ENCODE measurements at regions not wholly inside any gene's neighbourhood (a gene's known extent, or its start where the extent isn't known, plus 50 kb on each side); places are given as distances from the start of the nearest gene placed in this dataset.
"Not testable (repeated sequence)": the region's sequence is repeated elsewhere in the genome, so short reads cannot be mapped to it uniquely, and the experiment has no call there.

GRCh38 chr5:130762031-130762430 is 403.0 kb downstream of the HINT1 start:
- no peak overlapping the region for H3K27ac ChIP-seq
- intact Hi-C loops (cut with DNase I), result no loop called here
- no peak for DNase-seq
- no peaks in the 10 kb centered on the region for H3K4me1 ChIP-seq (replicated peaks in 1 of 2)
- no peaks in the 10 kb centered on the region for H3K27me3 ChIP-seq
- no peaks in the 10 kb centered on the region for H3K36me3 ChIP-seq (replicated peaks in 1 of 2)
- TF ChIP-seq POLR2A (IDR thresholded peaks at IDR 0.05), result no peak
- TF ChIP-seq, protein P1, sequence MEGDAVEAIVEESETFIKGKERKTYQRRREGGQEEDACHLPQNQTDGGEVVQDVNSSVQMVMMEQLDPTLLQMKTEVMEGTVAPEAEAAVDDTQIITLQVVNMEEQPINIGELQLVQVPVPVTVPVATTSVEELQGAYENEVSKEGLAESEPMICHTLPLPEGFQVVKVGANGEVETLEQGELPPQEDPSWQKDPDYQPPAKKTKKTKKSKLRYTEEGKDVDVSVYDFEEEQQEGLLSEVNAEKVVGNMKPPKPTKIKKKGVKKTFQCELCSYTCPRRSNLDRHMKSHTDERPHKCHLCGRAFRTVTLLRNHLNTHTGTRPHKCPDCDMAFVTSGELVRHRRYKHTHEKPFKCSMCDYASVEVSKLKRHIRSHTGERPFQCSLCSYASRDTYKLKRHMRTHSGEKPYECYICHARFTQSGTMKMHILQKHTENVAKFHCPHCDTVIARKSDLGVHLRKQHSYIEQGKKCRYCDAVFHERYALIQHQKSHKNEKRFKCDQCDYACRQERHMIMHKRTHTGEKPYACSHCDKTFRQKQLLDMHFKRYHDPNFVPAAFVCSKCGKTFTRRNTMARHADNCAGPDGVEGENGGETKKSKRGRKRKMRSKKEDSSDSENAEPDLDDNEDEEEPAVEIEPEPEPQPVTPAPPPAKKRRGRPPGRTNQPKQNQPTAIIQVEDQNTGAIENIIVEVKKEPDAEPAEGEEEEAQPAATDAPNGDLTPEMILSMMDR (IDR thresholded peaks at IDR 0.05), result no peak
- 32 to 49% (median 41%) methylated on average over 1 of the region's 1 CpG for WGBS, 4 donors
- H3K9me3 ChIP-seq (replicated peaks in 1 of 3), result no peaks in the 10 kb centered on the region
- no peak overlapping the region for H3K4me3 ChIP-seq

GRCh38 chr5:130759061-130759460 is 406.0 kb downstream of the HINT1 start:
- intact Hi-C loops (cut with DNase I), result no loop called here
- H3K9me3 ChIP-seq (replicated peaks in 1 of 3), result no peaks in the 10 kb centered on the region
- no peak overlapping the region for H3K4me3 ChIP-seq
- TF ChIP-seq, protein P1 (IDR thresholded peaks at IDR 0.05), result no peak
- no peak for TF ChIP-seq POLR2A (IDR thresholded peaks at IDR 0.05)
- H3K27me3 ChIP-seq, result no peaks in the 10 kb centered on the region
- no peaks in the 10 kb centered on the region for H3K4me1 ChIP-seq (replicated peaks in 1 of 2)
- H3K36me3 ChIP-seq (replicated peaks in 1 of 2), result no peaks in the 10 kb centered on the region
- WGBS, 4 donors, result 52 to 72% (median 61%) methylated on average over 3 of the region's 3 CpGs
- no peak overlapping the region for H3K27ac ChIP-seq
- no peak for DNase-seq

- no peaks in the 10 kb centered on the region for H3K36me3 ChIP-seq (replicated peaks in 1 of 2)
- H3K27me3 ChIP-seq, result no peaks in the 10 kb centered on the region
- TF ChIP-seq, protein P1 (IDR thresholded peaks at IDR 0.05), result no peak
- no peak for TF ChIP-seq POLR2A (IDR thresholded peaks at IDR 0.05)
- no peak overlapping the region for H3K27ac ChIP-seq
- DNase-seq, result no peak
- WGBS, 4 donors, result 83 to 95% (median 90%) methylated on average over 2 of the region's 2 CpGs
- intact Hi-C loops (cut with DNase I), result no loop called here
- no peaks in the 10 kb centered on the region for H3K4me1 ChIP-seq (replicated peaks in 1 of 2)
- no peaks in the 10 kb centered on the region for H3K9me3 ChIP-seq (replicated peaks in 1 of 3)
- no peak overlapping the region for H3K4me3 ChIP-seq
Observed at GRCh38 chr5:130747556-130747955, 417.5 kb downstream of the HINT1 start.

GRCh38 chr5:130746641-130747040 is 418.4 kb downstream of the HINT1 start:
- H3K27me3 ChIP-seq; H3K36me3 ChIP-seq (replicated peaks in 1 of 2); H3K4me3 ChIP-seq; DNase-seq; H3K9me3 ChIP-seq (replicated peaks in 1 of 3); H3K27ac ChIP-seq; intact Hi-C loops (cut with DNase I); H3K4me1 ChIP-seq (replicated peaks in 1 of 2): not testable (repeated sequence)

GRCh38 chr5:130743092-130743491 is 422.0 kb downstream of the HINT1 start:
- Histone ChIP-seq H3K27me3 (no peaks in the 10 kb centered on the region), H3K4me3 (no peak overlapping the region), H3K36me3 (replicated peaks in 1 of 2) (no peaks in the 10 kb centered on the region), H3K9me3 (replicated peaks in 1 of 3) (peaks cover 0 to 4% (median 4%) of the 10 kb centered on the region in 3 donors), H3K4me1 (replicated peaks in 1 of 2) (no peaks in the 10 kb centered on the region), H3K27ac (no peak overlapping the region)
- TF ChIP-seq, protein P1 (IDR thresholded peaks at IDR 0.05), result no peak
- TF ChIP-seq POLR2A (IDR thresholded peaks at IDR 0.05), result no peak
- intact Hi-C loops (cut with DNase I), result no loop called here
- no peak for DNase-seq
- WGBS, 4 donors, result 60 to 69% (median 64%) methylated on average over 1 of the region's 1 CpG
